H9 (cell line): ENCODE measurements at regions not wholly inside any gene's neighbourhood (a gene's known extent, or its start where the extent isn't known, plus 50 kb on each side); places are given as distances from the start of the nearest gene placed in this dataset.

Source experiments
- DNase-seq: peaks from one replicate; pipeline ENCODE4 v3.0.0-alpha.2; 2017
- H2AFZ ChIP-seq: one replicate; pipeline ENCODE4 v1.6.1; 2013; ENCODE audit warnings: mild to moderate bottlenecking, low read length, control low read depth, moderate library complexity
- H2AK5ac ChIP-seq: 2 replicates; pipeline ENCODE4 v1.6.1; 2013; ENCODE audit warnings: low read length, control low read depth, mixed read lengths; ENCODE audit not compliant: insufficient read length
- H2BK120ac ChIP-seq: one replicate; pipeline ENCODE4 v1.6.1; 2013; ENCODE audit warnings: low read depth, mild to moderate bottlenecking, low read length, control low read depth, inconsistent platforms; ENCODE audit not compliant: poor library complexity, severe bottlenecking
- H2BK12ac ChIP-seq: 2 replicates; pipeline ENCODE4 v1.6.1; 2013; ENCODE audit warnings: low read length, control low read depth, mixed read lengths, low read depth; ENCODE audit not compliant: insufficient read length
- H2BK15ac ChIP-seq: 2 replicates; pipeline ENCODE4 v1.6.1; 2013; ENCODE audit warnings: low read depth, low read length, control low read depth
- H2BK20ac ChIP-seq: one replicate; pipeline ENCODE4 v1.6.1; 2013; ENCODE audit warnings: low read depth, mild to moderate bottlenecking, low read length, control low read depth, inconsistent platforms; ENCODE audit not compliant: poor library complexity, severe bottlenecking
- H2BK5ac ChIP-seq: 2 replicates; pipeline ENCODE4 v1.6.1; 2013; ENCODE audit warnings: low read length, control low read depth, mixed read lengths; ENCODE audit not compliant: insufficient read length
- H3K14ac ChIP-seq: 2 replicates; pipeline ENCODE4 v1.6.1; 2013; ENCODE audit warnings: low read length, control low read depth; ENCODE audit not compliant: insufficient read depth
- H3K18ac ChIP-seq: 2 replicates; pipeline ENCODE4 v1.6.1; 2013; ENCODE audit warnings: low read depth, mild to moderate bottlenecking, mixed read lengths, low read length, control low read depth; ENCODE audit not compliant: insufficient read length
- H3K23ac ChIP-seq: 2 replicates; pipeline ENCODE4 v1.6.1; 2013; ENCODE audit warnings: low read length, control low read depth, mixed read lengths, low read depth; ENCODE audit not compliant: insufficient read length
- H3K23me2 ChIP-seq: 2 replicates; pipeline ENCODE4 v1.6.1; 2013; ENCODE audit warnings: low read depth, mild to moderate bottlenecking, mixed read lengths, low read length, control low read depth; ENCODE audit not compliant: insufficient read length, poor library complexity, severe bottlenecking
- H3K27ac ChIP-seq: 2 replicates; pipeline ENCODE4 v1.5.1; 2013; ENCODE audit warnings: low read length, control low read depth, mixed read lengths, low read depth; ENCODE audit not compliant: insufficient read length
- H3K27me3 ChIP-seq: 2 replicates; pipeline ENCODE4 v1.6.1; 2013; ENCODE audit warnings: low read length, control low read depth, inconsistent platforms; ENCODE audit not compliant: insufficient read depth
- H3K4ac ChIP-seq: 2 replicates; pipeline ENCODE4 v1.6.1; 2013; ENCODE audit warnings: low read depth, mild to moderate bottlenecking, control low read depth, inconsistent platforms, low read length, moderate library complexity
- H3K4me1 ChIP-seq: 2 replicates; pipeline ENCODE4 v1.6.1; 2013; ENCODE audit warnings: low read length, control low read depth, inconsistent platforms; ENCODE audit not compliant: insufficient read depth
- H3K4me2 ChIP-seq: 2 replicates; pipeline ENCODE4 v1.6.1; 2013; ENCODE audit warnings: low read length, control low read depth, mixed read lengths; ENCODE audit not compliant: insufficient read length, insufficient read depth
- H3K56ac ChIP-seq: 2 replicates; pipeline ENCODE4 v1.6.1; 2013; ENCODE audit warnings: low read depth, mild to moderate bottlenecking, mixed read lengths, low read length, control low read depth; ENCODE audit not compliant: insufficient read length
- H3K79me1 ChIP-seq: 2 replicates; pipeline ENCODE4 v1.6.1; 2013; ENCODE audit warnings: low read depth, mild to moderate bottlenecking, moderate library complexity, low read length, control low read depth, inconsistent platforms; ENCODE audit not compliant: insufficient read depth, poor library complexity, severe bottlenecking
- H3K79me2 ChIP-seq: 2 replicates; pipeline ENCODE4 v1.6.1; 2013; ENCODE audit warnings: low read length, control low read depth, inconsistent platforms; ENCODE audit not compliant: insufficient read depth
- H3K9ac ChIP-seq: 2 replicates; pipeline ENCODE4 v1.6.1; 2013; ENCODE audit warnings: low read length, control low read depth, mixed read lengths; ENCODE audit not compliant: insufficient read length; ENCODE audit errors: extremely low read depth
- H3K9me3 ChIP-seq: one replicate; pipeline ENCODE4 v1.6.1; 2013; ENCODE audit warnings: low read depth, low read length, inconsistent platforms; ENCODE audit not compliant: control insufficient read depth
- H3T11ph ChIP-seq: one replicate; pipeline ENCODE4 v1.6.1; 2013; ENCODE audit warnings: mild to moderate bottlenecking, low read length, control low read depth, inconsistent platforms
- H4K20me1 ChIP-seq: one replicate; pipeline ENCODE4 v1.6.1; 2013; ENCODE audit not compliant: control insufficient read depth, insufficient read length, insufficient read depth
- H4K5ac ChIP-seq: 2 replicates; pipeline ENCODE4 v1.6.1; 2013; ENCODE audit warnings: low read depth, mild to moderate bottlenecking, mixed read lengths, low read length, control low read depth; ENCODE audit not compliant: insufficient read length
- H4K8ac ChIP-seq: replicated peaks from 2 replicates; pipeline ENCODE4 v1.6.1; 2013; ENCODE audit warnings: low read length, control low read depth, mixed read lengths, low read depth; ENCODE audit not compliant: insufficient read length
- H4K91ac ChIP-seq: 2 replicates; pipeline ENCODE4 v1.6.1; 2013; ENCODE audit warnings: low read depth, mild to moderate bottlenecking, moderate library complexity, mixed read lengths, low read length, control low read depth; ENCODE audit not compliant: insufficient read length
- H3K27ac Mint-ChIP-seq, 3 experiments: 2 replicates in 2 of 3; 3 replicates in 1 of 3; pipeline ENCODE4 v1.8.0; 2020 to 2021; ENCODE audit warnings: mixed read lengths in 3 of 3, mild to moderate bottlenecking in 1 of 3, moderate library complexity in 1 of 3
- H3K27me3 Mint-ChIP-seq: 2 replicates; pipeline ENCODE4 v1.8.0; 2021; ENCODE audit warnings: low read depth, mild to moderate bottlenecking, moderate library complexity, mixed read lengths
- H3K36me3 Mint-ChIP-seq, 3 experiments: 2 replicates in 2 of 3; 3 replicates in 1 of 3; pipeline ENCODE4 v1.8.0; 2020 to 2021; ENCODE audit warnings: low read depth in 3 of 3, mixed read lengths in 3 of 3; ENCODE audit not compliant: insufficient read depth in 1 of 3
- H3K4me1 Mint-ChIP-seq, 2 experiments: 2 replicates each; pipeline ENCODE4 v1.8.0; 2020; ENCODE audit warnings: mixed read lengths in 2 of 2
- H3K4me3 Mint-ChIP-seq, 2 experiments: 2 replicates in 1 of 2; 3 replicates in 1 of 2; pipeline ENCODE4 v1.8.0; 2020 to 2021; ENCODE audit warnings: mild to moderate bottlenecking in 2 of 2, mixed read lengths in 2 of 2, moderate library complexity in 1 of 2
- H3K9me3 Mint-ChIP-seq, 2 experiments: 2 replicates in 1 of 2; 3 replicates in 1 of 2; pipeline ENCODE4 v1.8.0; 2020; ENCODE audit warnings: mild to moderate bottlenecking in 2 of 2, mixed read lengths in 2 of 2, moderate library complexity in 1 of 2
- CTCF ChIP-seq: fragments of 200-600 bp; sonication (generic); conservative IDR thresholded peaks from 3 replicates; pipeline ENCODE4 v1.8.0; 2021; ENCODE audit warnings: antibody characterized with exemption, mild to moderate bottlenecking
- WGBS: extraction: QIAGEN DNeasy Blood & Tissue Kit; methylation state at CpG from one replicate; pipeline ENCODE4 v1.1.7; 2013; ENCODE audit warnings: missing lambda C conversion rate, low lambda C conversion rate, mixed read lengths; ENCODE audit not compliant: insufficient read length; ENCODE audit errors: extremely low coverage; 5-methylcytosine and 5-hydroxymethylcytosine counted together

GRCh38 chr5:1658665-1659064, 134.9 kb upstream of the LPCAT1 start:
- no peak overlapping the region for H3K4me2 ChIP-seq
- H2BK20ac ChIP-seq, result no peak overlapping the region
- Mint-ChIP-seq H3K4me1 (peaks cover 2 to 6% of the 10 kb centered on the region in 2 experiments; a peak in 3 of 4 replicates), H3K27ac (no peak overlapping the region), H3K27me3 (peaks cover 38% of the 10 kb centered on the region), H3K4me3 (no peak overlapping the region), H3K9me3 (peaks cover 0 to 2% of the 10 kb centered on the region in 2 experiments; a peak in 1 of 5 replicates), H3K36me3 (no peaks in the 10 kb centered on the region)
- no peak overlapping the region for H3K27ac ChIP-seq
- no peak overlapping the region for H2BK12ac ChIP-seq
- H3K4me1 ChIP-seq, result no peaks in the 10 kb centered on the region
- no peak overlapping the region for H3K14ac ChIP-seq
- no peak overlapping the region for H2BK120ac ChIP-seq
- no CpG with 5 or more reads among the region's 14 CpGs for WGBS
- H2BK5ac ChIP-seq, result no peak overlapping the region
- H3K9ac ChIP-seq, result no peak overlapping the region
- no peak overlapping the region for H3K56ac ChIP-seq
- no peak overlapping the region for H3K18ac ChIP-seq
- H4K5ac ChIP-seq, result no peak overlapping the region
- no peak for DNase-seq
- H4K20me1 ChIP-seq, result no peaks in the 10 kb centered on the region
- H2BK15ac ChIP-seq, result no peak overlapping the region
- no peak for TF ChIP-seq CTCF
- H2AK5ac ChIP-seq, result no peak overlapping the region
- no peak overlapping the region for H3T11ph ChIP-seq
- H3K79me2 ChIP-seq, result no peaks in the 10 kb centered on the region
- no peak overlapping the region for H2AFZ ChIP-seq
- no peak overlapping the region for H4K8ac ChIP-seq
- no peaks in the 10 kb centered on the region for H3K9me3 ChIP-seq
- H3K79me1 ChIP-seq, result no peaks in the 10 kb centered on the region
- no peak overlapping the region for H3K4ac ChIP-seq
- no peak overlapping the region for H4K91ac ChIP-seq
- no peaks in the 10 kb centered on the region for H3K27me3 ChIP-seq
- H3K23me2 ChIP-seq, result no peaks in the 10 kb centered on the region
- H3K23ac ChIP-seq, result no peak overlapping the region
